ENCODE measurements at regions not wholly inside any gene's neighbourhood (a gene's known extent, or its start where the extent isn't known, plus 50 kb on each side); places are given as distances from the start of the nearest gene placed in this dataset.
A peak's percentile ranks its signal among the peaks of the same experiment; 100 is the strongest.
"Not testable (repeated sequence)": the region's sequence is repeated elsewhere in the genome, so short reads cannot be mapped to it uniquely, and the experiment has no call there.

DNA sequence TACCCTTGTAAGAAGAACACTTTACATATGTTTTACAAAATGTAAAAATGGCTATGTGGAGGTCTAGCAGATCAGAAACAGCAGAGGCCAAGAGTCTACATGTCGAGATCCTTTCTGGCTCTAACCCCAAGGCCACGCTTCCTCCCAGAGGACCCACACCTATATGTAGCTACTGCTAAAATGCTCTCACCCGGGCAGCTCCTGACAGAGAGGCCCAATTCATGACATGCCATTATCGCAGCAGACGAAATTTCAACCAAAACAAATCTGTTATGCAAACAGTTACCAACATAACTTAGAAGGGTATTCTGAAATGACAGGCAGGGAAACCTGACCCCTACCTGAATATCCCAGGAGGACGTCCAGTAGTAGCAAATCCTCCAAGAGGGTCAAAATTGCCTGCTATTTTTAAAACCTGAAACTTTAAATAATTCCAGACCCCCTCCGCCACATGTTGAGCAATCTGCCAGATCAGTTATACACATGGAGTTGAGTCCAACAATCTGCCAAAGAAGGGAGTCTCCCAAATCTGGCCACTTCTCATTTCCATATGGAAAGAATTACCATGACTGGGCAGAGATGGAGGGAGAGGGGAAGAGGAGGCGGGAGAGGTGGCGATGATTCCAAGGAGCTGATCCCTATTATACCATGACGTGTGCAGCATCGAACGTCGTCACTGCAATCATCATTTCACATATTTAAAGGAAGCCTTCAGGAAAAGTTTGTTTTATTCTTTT is 192.9 kb upstream of the TBL1X start:
- DNase-seq: peak; percentile 33

DNA sequence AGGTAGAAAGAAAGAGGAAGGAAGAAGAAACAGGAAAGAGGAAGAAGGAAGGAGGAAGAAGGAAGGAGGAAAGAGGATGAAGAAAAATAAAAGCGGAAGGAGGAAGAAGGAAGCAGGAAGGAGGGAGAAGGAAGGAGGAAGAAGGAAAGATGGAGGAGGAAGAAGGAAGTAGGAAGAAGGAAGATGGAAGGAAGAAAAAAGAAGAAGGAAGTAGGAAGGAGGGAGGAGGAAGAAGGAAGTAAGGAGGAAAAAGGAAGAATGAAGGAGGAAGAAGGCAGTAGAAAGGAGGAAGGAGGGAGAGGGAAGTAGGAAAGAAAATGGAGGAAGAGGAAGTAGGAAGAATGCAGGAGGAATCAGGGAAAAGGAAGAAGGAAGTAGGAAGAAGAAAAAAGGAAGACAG is 191.1 kb upstream of the TBL1X start:
- DNase-seq: no peak

DNA sequence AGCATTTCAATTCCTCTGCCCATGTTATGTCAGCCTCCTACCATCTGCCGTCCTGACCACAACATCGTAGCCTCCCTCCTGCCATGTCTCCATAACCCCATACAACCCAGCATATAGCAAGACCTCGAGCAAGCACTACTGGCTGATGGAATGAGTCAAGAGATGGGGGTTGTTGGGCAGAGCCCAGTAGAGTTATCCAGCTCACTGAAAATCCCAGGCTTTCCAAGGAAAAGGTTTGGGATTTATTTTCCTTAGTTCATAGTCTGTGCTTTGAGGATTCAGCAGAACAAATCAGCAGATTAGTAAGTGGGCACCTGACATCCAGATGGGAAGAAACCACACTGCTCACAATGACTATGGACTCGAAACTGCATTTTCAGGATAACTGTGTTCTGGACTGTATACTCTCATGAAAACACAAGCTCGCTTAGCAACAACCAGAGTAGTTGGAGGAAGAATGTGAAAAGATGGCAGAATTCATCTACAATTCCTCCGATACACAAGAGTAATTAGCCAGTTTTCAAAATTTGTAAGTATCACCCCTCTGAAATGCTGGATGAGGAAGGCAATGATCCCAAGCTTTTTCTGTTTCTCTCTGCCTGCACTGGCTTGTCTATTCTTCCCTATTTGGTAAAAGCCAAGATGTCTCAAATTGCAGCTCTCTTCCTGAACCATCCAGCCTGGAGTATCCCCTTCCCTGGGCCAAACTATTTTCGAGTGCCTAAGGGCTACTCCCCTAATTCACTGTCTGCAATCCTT is 186.2 kb upstream of the TBL1X start:
- DNase-seq: peak; percentile 6

DNA sequence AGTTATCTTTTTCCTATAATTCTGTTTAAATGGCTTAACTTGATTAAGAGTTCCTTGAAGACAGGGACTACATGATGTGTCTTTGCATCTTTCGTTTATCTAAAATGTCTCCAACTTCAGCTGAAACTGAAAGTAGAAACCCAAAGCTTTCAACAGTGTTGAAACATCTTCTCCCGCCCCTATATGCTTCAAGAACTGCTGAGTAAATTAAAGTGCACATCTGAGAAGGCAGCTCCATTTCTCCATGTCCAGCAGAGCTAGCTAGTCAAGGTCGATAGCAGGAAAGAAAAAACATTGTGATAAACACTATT is 185.7 kb upstream of the TBL1X start:
- no peak for DNase-seq

DNA sequence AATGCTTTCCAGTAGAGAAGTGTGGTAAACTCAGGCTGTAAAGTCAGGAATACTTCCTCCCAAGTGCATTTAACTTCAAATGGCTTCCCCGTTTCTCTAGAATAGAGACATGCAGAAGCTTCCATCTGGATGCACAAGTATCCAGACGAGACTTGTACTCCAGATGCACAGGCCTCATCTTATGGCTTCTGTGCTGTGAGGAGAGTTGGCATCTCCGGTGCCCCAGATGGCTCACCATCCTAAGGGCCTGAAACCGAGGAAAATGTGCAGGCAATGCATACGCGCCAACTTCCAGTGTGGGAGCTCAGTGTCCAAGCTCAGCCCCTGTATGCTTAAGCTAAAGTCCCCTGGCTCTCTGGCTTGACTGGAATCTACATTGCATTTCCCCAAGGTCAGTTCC is 184.0 kb upstream of the TBL1X start:
- peak; percentile 9 for DNase-seq

DNA sequence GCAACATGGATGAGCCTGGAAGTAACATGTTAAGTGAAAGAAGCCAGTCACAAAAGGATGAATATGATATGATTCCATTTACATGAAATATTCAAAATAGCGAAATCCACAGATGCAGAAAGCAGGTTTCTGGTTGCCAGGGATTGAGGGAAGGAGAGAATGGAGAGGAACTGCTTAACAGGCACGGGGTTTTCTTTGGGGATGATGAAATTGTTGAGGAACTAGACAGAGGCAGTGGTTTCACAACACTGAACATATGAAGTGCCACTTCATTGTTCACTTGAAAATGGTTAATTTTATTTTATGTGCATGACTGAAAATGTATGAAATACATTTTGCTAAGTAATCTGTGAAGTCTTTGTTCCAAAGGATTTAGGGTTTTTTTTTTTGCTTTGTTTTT is 182.5 kb upstream of the TBL1X start:
- DNase-seq: no peak

DNA sequence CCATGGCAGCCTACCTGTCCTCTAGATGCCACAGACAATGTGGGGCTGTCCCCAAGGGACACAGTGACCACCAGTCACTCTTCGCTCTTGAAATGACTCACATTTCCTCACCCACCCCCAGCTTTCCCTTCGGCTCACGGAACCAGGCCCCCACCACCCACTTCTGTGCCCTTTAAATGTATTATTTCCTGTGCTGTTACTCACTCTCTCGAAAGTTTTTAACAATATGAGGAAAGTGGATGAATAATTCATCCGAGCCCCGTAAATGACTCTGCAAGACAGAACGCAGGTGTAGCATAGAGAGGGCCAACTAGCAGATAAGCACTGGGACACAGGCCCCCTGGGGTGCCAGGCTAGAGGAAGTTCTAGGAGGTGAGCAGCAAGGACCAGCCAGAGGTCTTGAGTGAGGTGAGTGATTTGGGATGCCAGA is 179.5 kb upstream of the TBL1X start:
- no peak for DNase-seq

DNA sequence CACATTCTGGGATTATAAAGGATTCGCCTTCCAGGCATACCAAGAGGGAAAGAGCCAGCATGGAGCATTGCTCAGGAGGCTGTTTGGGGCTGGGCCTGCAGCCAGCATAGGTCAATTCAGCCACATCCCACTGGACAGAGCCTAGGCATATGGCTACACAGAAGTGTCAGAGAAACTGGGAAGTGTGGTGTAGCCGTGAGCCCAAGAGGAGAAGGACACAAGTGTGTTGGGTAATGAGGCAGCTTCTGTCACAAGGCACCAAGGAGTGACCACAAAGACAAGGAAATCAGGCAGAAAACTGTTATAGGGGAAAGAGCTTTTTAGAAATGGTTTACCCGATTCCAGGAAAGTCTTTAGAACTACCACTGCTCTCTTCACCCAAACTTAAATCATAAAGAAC is 178.6 kb upstream of the TBL1X start:
- no peak for DNase-seq

DNA sequence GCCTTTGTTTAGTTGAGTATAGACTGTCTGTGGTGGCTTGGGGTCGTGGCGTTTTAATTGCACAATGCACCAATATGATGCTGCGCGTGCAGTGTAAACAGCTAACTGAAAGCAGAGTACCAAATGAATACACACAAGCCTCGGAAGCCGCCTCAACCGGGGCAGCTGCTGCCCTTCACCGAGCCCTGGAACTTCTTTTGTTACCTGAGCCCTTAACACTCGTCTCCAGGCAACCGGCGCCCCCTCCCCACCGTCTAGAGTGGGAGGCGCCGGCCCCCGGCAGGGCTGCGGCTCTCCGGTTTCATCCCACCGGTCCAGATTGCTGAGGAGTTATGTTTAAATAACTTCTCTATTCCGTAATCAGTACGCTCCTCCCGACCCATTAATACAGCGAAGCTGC is 173.2 kb upstream of the TBL1X start:
- DNase-seq: peak; percentile 82

DNA sequence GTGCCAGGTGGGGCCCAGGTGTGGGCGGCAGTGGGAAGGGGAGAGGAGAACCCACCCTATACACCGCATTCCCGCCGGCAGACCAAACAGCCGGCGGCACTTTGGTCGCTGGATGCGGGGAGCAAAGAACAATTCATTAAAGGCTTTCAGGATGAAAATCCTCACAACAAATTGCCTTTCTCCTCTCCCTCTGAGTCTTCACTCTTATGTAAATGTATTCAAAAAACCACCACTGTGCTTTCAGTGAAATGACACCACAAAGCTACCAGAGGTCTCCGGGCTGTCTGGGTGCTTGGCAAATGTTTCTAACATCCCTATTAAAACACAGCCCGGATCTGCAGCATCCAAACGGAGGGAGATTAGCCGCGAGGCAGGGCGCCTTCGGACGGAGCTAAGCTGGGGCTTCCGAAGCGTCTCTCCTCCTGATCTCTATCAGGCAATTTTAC is 171.8 kb upstream of the TBL1X start:
- DNase-seq: no peak

DNA sequence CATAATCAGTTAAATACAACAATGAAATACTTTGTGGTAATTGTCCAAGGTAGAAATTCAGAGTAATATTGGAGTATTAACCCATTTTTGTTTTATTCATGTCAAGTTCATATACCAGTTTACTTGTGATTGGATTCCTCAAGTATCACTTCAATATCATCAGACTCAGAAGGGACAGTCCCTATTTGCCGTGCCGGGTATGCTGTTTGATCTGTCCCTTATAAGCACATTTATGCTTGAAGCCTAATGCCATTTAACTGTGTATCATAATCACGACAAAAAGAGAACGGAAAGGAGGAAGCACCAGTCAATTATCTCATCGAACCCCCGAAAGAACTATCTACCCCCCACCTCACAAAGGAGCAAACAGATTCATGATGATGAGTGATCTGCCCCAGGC is 171.0 kb upstream of the TBL1X start:
- no peak for DNase-seq

DNA sequence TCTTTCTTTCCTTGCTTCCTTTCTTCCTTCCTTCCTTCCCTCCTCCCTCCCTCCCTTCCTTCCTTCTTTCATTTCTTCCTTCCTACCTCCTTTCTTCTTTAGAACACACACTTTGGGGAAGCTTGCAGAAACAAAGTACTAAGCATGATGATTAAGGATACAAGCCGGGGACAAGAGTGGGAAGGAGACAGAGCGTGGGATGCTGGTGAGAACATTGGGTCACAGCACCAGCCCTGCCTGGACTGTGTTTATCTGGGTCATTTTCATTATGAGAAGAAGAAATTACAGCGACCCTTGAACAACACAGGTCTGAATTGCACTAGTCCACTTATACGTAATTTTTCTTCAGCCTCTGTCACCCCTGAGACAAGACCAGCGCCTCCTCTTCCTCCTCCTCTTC is 169.3 kb upstream of the TBL1X start:
- no peak for DNase-seq

DNA sequence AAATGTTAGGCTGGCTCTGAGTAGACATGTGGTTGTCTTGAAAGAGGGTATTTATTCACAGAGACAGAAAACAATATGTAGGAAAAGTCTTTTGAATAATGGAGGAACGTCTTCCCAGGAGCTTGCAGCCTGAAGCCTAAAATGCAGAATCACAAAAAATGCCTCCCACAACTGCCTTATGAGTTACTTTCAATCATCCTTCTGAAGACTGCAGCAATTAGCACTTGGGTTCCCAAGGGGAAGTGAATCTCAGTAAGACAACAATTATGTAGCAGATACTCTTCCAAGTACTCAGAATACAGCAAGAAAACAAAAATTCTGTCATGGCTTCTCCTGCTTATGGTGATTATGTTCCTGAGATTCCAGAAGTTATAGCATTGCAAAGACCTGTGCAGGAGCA is 166.6 kb upstream of the TBL1X start:
- DNase-seq: no peak

DNA sequence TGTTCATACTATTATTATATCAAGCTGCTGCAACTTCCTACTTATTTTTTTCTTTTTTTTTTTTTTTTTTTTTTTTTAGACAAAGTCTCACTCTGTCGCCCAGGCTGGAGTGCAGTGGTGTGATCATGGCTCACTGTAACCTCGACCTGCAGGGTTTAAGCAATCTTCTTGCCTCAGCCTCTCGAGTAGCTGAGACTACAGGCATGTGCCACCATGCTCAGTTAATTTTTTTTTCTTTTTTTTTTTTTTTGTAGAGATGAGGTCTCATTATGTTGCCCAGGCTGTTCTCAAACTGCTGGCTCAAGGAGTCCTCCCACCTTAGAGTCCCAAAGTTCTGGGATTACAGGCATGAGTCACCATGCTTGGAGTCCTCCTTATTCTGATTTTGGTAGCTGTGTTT is 165.2 kb upstream of the TBL1X start:
- not testable (repeated sequence) for DNase-seq

DNA sequence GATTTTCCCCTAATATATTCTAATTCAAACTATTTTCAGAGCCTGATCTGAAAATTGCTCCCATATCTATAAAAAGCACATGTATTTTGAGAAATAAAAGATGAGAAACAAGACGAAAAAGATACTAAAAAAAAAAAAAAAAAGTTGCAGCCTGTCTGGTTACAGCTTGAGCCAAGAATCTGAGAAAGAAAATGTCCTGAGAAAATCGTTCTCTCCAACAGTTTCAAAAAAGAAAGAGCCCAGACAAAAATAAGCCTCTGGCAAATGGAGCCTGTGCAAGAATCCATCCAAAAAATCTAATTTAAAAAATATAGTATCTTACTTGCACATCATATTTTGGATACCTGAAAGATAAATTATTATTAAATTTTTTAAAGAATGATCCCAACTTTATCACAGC is 163.0 kb upstream of the TBL1X start:
- DNase-seq: no peak

DNA sequence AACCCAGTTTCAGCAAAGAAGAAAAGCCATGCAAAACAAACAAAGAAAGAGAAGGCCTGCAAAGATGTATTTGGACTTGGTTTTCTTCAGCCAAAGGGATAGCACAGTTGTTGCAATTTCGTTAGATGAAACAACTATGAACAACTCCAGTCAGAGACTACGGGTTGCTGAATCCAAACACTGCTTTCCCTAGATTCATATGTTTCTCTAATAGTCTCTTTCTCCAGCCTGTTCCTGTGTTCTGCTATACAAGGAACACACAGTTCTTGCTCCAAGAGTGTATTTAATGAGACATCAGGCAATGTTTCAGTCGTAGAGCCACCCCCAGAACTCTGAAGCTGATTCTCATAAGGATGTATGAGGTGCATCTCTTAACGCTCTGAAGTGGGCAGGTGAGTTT is 162.5 kb upstream of the TBL1X start:
- no peak for DNase-seq

DNA sequence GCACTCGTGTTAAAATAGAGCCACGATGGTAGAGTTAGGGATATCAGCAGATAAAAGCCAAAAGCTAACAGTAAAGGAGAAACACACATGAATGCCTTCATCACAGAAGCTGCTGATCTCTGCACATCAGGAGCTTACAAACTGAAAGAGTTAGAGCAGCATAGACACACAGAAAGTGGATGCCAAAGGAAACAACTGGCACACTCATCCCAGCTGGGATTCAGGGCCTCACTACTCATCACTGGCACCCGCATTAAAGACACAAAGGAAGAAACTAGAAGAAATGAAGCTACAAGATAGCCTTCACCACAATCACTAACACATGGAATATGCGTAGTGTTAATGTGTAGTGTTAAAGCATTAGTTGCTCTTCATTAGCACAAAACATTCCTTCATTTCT is 156.4 kb upstream of the TBL1X start:
- DNase-seq: no peak

DNA sequence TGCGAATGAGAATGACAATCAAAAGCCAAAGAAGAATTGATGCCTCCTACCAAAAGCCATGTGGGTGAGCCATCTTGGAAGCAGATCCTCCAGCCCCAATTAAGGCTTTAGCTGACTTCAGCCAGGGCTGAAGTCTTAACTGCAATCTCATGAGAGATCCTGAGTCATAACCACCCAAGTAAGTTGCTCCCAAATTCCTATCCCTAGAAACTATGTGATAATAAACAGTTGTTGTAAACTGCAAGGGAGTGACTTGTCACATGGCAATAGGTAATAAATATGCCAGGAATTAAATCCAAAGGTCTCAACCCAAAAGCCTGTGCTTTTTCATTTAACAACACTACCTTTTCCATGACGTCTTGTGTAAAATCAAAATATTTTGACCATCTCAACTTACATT is 154.2 kb upstream of the TBL1X start:
- no peak for DNase-seq

DNA sequence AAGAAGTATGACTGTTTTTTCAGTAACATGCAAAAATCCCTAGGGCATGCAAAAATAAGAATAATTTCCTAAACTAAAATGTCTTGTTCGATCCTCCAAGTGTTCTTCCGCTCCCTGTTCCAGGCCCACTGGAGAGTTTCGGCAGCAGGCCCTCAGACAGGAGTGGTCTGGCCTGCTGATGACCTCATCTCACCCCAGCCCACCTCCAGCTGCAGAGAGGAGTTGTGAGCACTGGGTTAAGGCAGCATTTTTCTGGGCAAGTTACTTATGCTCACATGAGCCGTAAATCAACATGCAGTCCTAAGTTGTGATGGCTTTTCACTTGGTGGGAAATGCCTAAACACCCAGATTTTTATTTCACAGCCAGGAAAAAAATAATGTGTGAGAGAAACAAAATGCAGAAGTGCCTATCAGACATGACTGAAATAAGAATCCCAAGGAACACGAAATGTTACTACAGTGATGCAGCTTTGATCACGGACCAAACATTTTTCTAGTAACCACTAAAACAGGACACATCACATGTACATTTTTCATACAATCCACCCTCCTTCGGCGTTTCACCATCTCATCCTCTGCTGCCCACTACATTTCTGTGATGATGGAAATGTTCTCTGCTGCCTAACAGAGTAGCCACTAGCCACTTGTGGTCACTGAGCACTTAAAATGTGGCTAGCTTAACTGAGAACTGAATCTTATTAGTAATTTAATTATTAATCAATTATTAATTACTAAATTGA is 153.3 kb upstream of the TBL1X start:
- DNase-seq: no peak

DNA sequence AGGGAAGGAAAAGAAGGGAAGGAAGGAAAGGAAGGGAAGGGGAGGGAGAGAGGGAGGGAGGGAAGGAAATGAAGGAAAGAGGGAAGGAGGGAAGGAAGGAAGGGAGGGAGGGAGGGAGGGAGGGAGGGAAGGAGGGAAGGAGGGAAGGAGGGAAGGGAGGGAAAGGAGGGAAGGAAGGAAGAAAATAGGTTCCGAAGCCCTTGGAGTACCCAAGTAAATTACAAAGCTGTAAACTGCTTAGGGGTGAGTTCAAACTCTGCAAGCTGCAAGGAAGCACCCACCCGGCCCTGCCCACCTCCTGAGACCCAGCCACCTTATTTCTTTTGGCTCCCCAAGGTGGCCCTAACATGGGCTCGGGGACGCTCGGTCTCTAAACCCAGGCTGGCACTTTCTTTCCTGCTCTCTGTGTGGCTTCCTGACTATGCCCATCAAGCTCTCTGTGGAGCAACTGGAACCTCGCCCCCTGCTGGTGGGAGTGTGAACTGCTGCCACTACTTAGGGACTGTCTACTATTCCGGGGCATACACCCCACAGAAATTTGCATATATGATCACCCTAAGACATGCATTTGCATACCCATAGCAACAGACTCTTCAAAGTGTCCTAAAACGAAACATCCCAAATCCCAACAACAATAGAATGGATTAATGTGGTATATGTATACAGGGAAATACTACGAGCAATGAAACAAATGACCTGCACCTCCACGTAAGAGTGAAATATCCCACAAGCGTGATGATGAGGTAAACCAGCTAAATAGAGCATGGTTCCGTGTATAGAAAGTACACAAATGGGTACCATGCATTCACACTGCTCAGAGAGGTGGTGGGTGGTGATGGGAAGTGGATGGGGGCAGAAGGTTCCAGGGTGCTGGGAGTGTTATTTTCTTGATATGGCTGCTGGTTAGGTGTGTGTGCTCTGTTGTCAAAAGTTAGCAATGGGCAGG is 151.7 kb upstream of the TBL1X start:
- no peak for DNase-seq

DNA sequence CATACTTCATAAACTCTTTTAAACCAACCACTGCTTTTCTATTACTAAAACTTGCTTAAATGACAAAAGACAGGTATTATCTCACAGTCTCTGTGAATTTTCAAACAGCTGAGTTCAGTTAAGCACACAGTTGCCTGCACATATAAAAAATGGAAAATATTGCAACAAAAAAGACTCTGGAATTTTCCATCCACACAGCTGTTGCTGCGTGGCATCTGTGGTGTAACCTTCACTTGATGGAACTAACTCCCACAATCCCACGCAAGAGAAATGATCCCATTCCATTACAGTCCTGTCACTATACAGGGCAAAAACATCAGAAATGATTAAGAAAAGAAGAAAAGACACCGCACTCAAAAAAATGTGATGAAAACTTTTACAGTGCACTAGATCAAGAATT is 149.8 kb upstream of the TBL1X start:
- DNase-seq: no peak

DNA sequence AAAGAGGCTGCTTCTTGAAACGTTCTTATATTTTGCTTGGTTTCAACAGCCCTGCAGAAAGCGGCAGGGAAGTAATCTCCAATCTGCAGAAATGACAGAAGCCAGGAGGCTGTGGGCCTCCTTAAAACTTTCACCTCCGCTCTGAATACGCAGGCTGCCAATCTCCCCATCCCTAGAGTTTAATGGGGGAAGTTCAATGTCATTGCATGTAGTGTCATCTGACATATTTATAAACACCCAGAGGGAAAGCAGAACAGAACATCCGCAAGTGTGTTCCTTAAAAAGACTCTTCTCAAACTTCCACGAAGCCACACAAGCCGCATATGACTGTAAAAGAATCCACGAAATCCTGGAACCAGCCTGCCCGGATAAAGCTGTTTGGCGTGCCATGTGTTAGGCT is 148.8 kb upstream of the TBL1X start:
- DNase-seq: no peak

DNA sequence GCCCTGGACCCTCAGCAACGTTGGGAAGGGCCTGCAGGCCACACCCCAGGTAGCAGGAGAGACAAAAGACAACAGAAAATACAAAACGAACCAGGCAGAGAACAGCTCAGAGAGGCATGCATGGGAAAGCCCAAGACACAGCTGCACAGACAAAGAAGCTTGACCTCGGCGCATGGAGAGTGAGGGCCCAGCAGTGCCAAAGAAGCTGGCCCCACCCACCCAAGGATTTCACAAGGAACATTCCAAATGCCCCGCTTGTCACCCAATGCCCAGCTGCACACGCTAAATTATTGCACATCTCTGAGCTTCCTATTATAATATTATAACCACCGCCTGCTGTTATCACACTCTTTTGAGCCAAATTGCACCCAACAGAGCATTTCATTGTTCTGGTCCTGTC is 147.7 kb upstream of the TBL1X start:
- DNase-seq: no peak
